HUDEP-2 (cell line): ENCODE measurements at regions not wholly inside any gene's neighbourhood (a gene's known extent, or its start where the extent isn't known, plus 50 kb on each side); places are given as distances from the start of the nearest gene placed in this dataset.

Source experiments
- DNase-seq, 76 experiments: peaks; one replicate each; lab custom pipeline; 2025; ENCODE audit not compliant: unreplicated experiment in 76 of 76; lab: John Stamatoyannopoulos, UW

DNA sequence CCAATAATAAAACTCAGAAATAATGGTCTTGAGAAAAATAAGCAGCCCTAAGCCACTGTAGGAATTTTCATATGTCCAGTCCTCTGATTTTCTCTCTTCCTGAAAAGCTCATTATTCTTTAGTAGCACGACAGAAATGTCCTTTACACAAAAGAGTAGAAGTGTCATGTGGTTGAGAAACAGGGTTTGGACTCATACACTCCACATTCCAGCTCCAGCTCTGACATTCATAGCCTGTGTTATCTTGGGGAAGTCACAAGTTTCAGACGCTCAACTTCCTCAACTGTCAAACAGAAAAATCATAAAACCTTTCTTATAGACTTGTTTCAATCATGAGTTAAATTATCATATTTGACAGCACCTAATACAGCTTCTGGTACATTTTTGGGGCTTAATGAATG, 511.5 kb downstream of the TNS1 start:
- no peak for DNase-seq

DNA sequence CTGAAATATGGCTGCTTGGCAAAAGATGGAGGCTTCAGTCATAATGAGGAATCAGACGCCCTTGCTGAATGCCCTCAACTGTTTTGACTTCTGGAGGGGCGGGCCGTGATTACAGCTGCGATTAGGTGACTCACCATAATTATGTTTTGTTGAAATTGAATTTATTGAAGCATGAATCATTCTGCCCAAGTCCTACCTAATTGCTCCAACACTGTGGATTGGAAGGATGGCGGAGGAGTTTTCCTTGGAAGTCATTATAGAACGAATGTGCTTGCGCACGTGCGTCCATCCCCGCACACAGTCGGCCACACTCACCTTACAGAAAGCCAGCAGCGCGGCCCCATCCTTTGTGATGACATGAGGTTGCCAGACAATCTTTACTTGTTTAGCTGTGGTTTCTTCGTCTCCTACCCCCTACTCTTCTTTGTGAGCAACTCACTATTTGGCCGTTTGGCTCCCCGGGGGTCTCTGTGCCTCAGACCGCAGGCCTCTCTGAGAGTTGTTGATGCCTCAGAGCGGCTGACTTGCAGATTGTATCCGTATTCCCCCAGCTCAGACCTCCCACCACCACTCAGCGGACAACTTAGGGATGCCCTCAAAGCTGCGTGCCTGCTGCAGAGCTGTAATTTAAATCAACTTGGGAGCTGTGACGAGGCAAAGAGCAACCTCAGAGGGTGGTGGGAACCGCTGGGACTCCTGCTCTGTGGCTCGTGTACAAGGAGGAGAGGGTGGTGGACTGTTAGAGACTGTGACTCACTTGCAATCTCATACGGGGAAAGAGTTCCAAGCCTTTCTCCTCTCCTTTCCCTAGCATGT, 513.4 kb downstream of the TNS1 start:
- no peak for DNase-seq

DNA sequence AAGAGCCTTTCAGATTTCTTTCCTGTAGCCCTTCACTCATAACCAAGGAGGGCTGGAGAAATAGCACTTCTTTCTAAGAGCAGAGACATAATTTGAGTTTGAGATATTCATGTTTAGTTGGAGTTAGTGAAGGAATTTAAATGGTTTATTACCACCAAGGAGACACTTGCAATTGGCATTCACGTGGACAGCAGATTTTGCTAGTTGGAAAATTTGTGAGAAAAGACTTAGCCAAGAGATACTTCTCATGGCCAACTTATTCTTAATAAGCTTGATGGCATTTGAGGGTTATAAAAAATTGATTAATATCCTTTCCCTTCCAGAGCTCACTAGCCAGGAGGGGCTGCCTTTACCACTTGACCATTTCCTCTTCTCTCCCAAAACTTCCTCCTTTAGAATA, 518.7 kb downstream of the TNS1 start:
- DNase-seq, result no peak

DNA sequence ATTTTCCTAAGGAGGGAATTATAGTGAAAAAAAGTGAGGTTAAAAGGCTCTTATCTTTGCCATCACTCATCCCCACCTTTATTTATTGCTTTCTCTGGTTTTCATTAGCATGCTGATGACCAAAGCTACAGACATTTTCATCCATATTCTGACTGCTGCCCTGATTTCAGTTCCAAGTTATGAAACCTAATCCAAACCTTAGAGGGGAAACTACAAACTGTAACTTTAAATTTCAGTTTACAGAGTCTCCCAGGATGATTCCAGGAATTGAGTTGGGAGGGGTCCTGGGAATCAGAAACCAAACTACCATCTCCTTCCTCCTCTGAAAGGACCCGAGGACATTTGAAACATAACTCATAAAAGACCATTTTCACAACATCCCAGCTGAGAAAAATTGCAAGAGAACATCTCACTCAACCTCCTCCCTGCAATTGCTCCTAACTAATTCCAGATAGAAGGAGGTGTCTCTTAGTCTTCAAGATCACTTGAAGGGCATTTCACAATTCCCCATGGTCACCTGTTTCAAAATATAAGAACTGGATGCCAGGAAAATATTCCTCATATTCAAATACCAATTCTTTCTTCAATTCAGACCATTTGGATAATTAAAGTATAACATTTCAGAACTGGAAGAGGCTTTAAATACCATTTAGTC, 520.6 kb downstream of the TNS1 start:
- DNase-seq, result no peak

DNA sequence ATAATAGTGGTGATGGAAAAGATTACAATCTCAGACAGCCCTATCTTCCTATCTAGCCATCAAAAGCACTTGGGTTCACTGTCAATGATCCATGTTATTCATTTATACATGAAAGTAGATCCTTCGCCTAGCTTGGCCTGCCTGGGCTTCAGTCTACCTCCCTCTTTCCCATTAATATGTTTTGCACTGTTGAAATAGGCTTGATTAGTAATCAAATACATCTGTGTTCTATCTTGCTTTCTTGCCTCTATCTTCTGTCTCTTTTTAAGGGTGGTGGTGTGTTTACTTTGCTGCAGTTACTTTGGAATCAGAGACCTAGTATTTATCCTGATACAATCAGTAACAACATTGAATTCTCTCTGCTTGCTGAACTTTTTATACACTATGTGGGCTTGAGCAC, 521.2 kb downstream of the TNS1 start:
- no peak for DNase-seq

DNA sequence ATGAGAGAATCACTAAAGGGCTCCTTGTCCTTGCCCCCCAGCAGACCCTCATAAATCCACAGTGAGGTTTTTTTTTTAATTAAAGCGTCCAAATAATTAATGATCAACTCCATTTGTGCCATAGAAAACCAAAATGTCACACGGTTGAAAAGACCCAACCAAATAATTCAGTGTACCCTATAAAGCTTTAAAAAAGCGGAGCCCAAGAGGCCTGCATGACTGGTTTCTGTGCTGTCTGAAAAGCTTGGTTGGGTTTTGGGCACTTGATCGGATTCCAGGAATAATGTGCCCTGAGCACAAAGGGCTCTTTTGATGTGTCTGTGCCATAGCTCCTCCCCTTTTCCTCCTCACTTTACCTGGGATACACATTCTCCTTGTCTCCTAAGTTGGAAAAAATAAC, 523.2 kb downstream of the TNS1 start:
- no peak for DNase-seq

GRCh38 chr2:217478831-217479455, 523.9 kb downstream of the TNS1 start:
- no peak for DNase-seq

DNA sequence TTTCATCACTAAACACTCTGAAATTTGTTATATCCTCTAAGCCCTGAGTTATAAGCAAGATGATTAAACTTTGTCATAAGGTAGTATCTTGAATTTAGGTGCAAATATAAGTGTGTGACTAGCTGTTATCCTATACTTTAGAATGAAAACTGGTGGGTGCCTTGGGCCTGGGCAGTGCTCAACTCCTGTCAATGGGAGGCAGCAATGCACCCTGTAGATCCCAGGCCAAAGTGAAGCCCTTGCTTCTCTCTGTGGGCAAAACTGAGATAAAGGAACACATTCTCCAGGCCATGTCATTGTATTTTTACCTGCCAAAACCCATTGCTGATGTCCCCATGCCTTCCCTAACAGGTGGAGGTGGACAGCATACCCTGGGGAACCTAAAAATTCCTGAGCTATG, 525.2 kb downstream of the TNS1 start:
- no peak for DNase-seq

DNA sequence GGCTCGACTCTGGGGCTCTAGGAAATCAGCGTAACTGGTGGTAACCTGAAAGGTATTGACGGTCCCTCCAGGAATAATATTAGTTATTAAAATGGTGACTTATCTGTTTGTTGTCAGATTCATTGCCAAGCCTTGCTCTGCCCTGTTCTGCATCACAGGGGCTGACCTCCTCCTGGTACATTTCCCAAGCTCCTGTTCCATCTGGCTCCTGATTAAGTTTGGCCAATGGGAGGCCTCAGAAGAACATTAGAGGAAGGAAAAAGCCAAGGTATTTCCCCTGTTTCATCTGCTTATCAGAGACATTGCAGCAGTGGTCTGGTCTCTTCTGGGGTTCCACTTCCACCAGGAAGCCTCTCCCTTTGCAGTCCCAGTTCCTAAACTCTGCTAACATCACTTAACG, 527.0 kb downstream of the TNS1 start:
- DNase-seq, result no peak

GRCh38 chr2:217475101-217475500, 527.7 kb downstream of the TNS1 start:
- no peak for DNase-seq

GRCh38 chr2:217471319-217471718, 531.5 kb downstream of the TNS1 start:
- no peak for DNase-seq

GRCh38 chr2:217469203-217469810, 533.5 kb downstream of the TNS1 start:
- no peak for DNase-seq

DNA sequence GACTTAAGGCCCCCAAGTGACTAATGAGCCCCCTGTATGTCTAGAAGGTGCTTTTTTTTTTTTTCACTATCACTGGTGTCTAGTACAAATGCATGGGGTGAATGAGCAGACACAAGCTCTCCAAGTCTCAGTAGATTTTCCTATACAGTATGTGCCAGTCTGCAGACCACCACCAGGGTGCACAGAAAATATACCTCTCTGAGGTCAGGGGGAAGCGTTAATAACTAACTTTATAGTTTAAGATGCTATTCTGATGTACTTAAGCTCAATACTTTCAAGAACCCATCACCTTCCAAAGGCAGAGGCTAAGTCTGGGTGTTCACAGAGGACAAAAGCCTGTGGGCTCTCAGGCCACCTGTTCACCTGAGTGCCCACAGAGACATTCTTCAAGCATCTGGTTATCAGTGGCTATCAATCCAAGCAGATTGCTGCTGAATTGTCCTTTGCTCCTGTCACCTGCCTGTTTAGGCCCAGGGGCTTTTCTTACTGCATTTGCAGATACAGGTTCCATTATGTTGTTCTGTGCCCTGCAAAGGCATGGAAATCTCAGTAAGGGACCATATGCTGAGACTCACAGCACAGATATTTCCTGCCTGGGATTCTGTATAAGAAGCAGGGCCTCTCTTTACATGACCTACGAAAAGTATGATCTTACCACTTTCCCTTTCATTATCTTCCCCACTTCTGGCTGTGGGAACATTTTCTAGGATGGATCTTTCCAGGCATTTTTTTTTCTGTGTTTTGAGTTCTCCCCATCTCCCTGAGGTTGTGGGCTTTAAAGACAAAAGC, 534.6 kb downstream of the TNS1 start:
- DNase-seq, result no peak

- DNase-seq, result no peak
These were observed 535.5 kb downstream of the TNS1 start for GRCh38 chr2:217467331-217467730.

- DNase-seq, result no peak
These were observed 536.0 kb downstream of the TNS1 start for GRCh38 chr2:217466805-217467204.

GRCh38 chr2:217466104-217466503, 536.7 kb downstream of the TNS1 start:
- DNase-seq, result no peak

DNA sequence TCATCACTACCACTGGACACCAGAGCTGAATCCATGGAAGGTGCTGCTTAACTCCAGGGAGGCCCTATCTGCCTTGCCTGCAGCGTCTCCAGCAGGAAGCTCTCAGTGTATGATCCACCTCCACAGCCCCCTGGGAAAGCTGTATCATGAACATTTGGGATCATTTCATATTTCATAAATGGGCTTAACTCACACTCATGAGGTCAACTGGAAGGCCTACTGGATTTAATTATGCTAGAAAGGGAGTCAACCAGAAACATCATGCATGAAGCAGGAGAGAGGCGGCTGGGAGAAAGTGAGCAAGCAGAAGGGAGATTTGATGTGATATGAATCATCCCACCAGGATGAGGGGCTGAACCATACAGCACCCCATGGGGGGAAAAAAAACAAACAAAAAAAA, 537.7 kb downstream of the TNS1 start:
- no peak for DNase-seq

GRCh38 chr2:217463402-217464075, 539.3 kb downstream of the TNS1 start:
- no peak for DNase-seq

DNA sequence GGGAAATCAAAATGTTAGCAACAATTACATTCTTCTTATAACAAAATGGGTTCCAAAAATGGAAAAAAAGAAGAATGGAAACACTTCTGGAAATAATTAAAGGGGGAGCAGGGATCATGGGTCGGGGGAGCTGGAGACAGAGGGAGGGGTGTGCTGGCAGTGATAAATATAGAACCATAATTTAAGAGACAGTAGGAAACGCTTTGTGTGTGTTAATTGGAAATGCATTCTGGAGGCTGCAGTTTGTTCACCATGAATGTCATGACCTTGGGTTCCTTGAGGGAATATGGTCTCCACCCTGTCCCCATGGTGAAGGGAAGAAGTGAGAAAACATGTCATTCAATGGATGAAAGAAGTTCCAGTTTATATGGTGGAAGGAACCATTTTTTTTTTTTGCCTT, 540.7 kb downstream of the TNS1 start:
- no peak for DNase-seq

- no peak for DNase-seq
These were observed 541.1 kb downstream of the TNS1 start for GRCh38 chr2:217461674-217462073.
